Forelimb muscle (tissue), 1 donor: ENCODE measurements at regions not wholly inside any gene's neighbourhood (a gene's known extent, or its start where the extent isn't known, plus 50 kb on each side); places are given as distances from the start of the nearest gene placed in this dataset.
"Not testable (repeated sequence)": the region's sequence is repeated elsewhere in the genome, so short reads cannot be mapped to it uniquely, and the experiment has no call there.

Source experiments
- DNase-seq: peaks from one replicate; pipeline ENCODE4 v3.0.0-alpha.2; 2013; ENCODE audit warnings: low read depth

DNA sequence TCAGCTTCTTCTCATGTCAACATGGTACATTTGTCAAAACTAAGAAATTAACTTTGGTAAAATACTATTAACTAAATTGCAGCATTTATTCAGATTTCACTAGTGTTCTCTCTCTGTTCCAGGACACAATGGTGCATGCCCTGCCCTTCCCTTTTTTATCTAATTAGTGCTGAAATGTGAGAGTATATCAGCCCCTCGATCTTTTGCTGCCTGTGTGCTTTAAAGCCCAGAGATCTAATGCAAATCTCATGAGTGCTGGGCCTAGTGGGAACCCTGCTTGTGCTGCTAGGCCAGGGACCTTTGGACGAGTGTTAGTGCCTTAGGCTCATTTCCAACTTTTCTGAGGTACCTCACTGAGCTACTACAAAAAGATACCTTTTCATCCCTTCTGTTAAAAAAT, 221.1 kb upstream of the EDNRB start:
- no peak for DNase-seq

- no peak for DNase-seq
These were observed 220.1 kb upstream of the EDNRB start for GRCh38 chr13:78138756-78139155.

DNA sequence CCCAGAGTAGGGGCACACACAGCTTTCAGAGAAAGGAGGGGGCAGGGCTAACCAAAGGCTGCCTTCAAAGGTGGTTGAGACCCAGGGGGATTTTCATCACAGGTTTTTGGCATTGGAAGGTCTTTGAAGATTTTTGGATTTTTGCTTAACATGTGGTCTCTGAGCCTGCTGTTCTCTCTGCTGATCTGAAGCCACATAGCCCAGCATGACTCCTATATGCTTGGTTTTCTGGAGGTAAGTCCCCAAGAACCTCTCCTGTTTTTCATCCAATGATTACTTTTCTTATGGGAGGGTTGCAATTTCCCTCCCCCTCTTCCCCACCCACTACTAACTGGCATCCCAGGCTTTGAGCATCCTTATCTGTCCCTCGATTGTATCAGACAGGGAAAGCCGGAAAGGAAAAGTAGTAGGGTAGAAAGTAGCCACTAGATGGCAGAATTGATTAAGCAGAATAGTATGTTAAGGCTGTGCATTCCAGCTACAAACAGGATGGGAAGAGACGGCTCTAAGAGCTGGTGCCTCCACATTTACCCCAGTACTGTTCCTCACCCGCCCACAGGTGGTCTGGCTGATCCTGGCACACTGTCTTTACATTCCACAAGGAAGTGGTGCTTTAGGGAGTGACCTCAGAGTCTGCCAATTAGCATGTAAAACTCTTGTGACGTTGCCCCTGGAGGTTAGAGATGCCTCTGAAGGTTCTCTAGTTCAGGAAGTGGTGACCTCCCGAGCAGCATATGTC, 218.9 kb upstream of the EDNRB start:
- DNase-seq: peak; percentile 28

DNA sequence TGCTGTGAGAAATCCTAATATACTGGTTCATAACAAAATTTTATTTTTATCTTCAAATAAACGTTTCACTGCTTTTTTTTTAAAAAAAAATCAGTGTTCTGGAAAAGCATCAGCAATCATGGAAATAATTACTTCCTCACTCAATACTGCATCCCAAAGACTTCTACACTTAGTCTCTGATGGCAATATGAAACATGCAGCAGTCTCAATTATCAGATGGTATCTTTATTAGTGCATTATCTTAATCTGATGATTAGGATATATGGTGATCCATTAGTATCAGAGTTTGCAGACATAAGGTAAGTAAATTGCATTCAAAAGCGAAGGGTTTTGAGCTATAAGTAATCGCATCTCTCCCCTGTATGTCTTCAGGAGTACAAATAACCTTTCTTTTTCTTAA, 218.3 kb upstream of the EDNRB start:
- no peak for DNase-seq

GRCh38 chr13:78133511-78133910, 214.9 kb upstream of the EDNRB start:
- no peak for DNase-seq

DNA sequence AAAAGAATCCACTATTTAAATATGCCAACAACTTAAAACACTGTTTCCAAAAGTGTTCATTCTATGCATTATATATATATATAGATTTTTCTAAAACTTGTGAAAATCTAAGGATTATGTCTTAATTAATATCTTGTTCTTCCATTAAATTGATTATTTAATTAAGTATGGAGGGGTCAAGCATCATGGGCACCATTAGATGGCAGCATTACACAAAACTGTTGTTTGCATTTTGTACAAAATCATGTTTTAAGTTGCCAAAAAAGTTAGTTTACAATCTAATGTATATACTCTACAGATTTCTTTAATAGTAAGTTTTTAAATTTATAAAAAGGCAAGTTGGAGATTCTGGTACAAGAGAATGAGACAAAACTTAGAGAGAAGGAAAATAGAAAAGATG, 213.2 kb upstream of the EDNRB start:
- no peak for DNase-seq

- DNase-seq: no peak
These were observed 212.7 kb upstream of the EDNRB start for GRCh38 chr13:78131346-78131745.

GRCh38 chr13:78129823-78130222, 211.2 kb upstream of the EDNRB start:
- no peak for DNase-seq

GRCh38 chr13:78129359-78129758, 210.7 kb upstream of the EDNRB start:
- DNase-seq: no peak

DNA sequence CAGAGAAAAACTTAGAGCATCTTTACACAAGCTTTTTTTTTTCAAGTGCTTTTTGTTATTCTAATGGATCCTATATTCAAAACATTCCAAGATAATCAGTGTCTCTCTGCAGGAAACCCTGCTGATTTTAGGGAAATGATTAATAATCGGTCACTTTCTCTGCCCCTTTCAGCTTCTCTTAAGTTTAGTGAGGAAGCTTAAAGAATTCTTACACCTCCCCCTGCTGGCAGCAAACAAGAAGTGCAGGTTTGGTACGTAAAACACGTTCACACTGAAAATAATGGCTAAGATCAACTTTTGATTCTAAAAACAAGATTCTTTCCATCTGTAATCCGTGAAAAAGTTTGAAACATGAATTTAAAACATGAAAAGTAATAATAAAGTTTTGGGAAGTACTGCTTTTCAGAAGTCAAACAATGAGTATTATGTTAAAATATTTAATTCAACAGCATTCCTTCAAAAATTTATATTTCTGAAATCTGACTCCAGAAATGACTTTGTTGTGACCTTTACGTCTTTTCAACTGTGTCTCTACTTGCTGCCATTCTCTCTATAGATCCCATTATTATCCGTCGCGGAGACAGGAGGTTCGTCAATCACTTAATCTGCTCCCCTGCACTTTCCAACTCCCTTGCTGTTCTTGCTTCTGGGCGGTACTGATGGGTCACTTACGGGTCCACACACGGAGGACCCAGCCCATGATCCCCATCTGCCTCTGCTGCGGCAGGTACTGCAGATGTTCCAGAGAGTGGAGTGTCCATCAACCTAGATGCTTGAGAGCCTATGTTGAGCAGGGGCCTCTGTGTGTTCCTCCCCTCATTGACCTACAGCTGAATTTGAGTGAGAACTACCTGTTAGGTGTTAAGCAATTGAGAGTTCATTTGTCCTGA, 203.1 kb upstream of the EDNRB start:
- peak; percentile 50 for DNase-seq

- no peak for DNase-seq
These were observed 202.4 kb upstream of the EDNRB start for GRCh38 chr13:78121001-78121400.

DNA sequence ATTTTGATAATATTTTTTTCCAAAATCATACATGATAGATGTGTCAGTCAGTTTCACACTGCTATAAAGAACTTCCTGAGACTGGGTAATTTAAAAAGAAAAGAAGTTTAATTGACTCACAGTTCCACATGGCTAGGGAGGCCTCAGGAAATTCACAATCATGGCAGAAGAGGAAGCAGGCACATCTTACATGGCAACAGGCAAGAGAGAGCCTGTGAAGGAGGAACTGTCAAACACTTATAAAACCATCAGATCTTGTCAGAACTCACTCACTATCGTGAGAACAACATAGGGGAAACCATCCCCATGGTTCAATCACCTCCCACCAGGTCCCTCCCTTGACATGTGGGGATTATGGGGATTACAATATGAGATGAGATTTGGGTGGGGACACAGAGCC, 201.5 kb upstream of the EDNRB start:
- DNase-seq: not testable (repeated sequence)

DNA sequence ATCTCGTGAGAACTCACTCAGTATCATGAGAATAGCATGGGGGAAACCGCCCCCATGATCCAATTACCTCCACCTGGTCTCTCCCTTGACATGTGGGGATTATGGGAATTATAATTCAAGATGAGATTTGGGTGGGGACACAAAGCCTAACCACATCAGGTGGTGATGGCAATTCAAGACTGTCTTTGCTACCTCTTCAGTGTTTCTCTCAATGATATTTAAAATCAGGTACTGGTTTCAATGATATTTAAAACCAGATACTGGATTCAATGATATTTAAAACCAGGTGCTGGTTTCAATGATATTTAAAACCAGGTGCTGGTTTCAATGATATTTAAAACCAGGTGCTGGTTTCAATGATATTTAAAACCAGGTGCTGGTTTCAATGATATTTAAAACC, 198.4 kb upstream of the EDNRB start:
- not testable (repeated sequence) for DNase-seq

DNA sequence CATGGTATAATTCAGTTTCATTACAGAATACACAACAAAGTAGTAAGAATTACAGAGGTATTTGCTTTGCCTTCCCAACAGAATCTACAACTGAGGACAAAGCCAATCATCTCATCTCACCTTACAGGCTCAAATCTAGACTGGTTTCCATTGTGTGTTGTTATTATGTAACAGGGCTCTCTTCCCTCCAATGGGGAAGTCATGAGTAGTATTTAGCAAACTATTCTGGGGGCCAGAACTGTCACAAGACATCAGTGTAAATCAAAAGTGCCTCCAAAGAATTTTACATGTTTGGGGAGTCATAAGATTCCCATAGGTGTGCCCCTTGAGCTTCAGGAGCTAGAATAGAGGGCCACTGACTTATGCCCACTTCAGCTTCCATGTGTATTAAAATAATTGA, 187.0 kb upstream of the EDNRB start:
- DNase-seq: no peak

- no peak for DNase-seq
These were observed 185.3 kb upstream of the EDNRB start for GRCh38 chr13:78103936-78104335.

- no peak for DNase-seq
These were observed 184.1 kb upstream of the EDNRB start for GRCh38 chr13:78102741-78103140.

DNA sequence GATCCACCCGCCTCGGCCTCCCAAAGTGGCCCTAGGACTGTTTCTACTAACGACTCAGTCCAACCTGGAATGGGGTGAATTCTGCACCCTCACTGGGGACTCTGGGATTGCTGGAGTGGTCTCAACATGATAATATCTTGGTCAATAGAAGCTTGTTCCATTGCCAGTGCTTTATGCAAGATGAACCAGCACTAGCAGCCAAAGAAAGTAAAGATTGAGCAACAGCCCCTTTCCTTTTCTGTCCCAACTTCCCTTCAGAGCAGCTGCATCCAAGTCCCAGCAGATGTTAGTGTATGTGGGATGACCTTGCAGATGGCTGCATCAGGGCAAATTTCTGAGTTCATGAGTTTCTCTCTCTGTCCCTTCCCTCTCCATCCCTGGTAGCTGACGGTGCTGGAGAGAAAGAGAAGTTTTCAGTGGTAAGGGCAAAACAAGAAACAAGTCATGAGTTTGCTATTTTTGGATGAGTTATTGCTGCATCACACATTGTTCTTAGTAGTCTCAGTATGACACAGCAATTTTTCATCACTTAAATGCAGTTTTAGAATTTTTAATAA, 183.6 kb upstream of the EDNRB start:
- peak; percentile 68 for DNase-seq

DNA sequence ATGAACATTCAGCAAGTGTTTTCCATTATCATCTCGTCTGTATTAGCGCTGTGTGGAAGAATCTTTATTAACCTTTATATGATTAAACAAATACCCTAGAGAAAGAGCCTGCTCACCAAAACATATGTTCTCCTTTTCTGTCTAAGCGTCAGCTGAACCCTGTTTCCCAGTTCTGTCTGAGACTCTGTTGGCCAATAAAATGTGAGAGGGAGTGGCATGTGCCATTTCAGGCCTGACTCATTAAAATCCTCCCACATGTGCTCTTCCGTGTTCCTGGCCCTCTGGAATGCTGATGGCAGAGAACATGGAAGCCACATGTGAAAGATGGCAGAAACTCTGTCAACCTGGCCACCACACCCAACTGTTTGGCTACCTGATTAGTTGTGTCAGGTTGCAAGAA, 181.9 kb upstream of the EDNRB start:
- DNase-seq: no peak

DNA sequence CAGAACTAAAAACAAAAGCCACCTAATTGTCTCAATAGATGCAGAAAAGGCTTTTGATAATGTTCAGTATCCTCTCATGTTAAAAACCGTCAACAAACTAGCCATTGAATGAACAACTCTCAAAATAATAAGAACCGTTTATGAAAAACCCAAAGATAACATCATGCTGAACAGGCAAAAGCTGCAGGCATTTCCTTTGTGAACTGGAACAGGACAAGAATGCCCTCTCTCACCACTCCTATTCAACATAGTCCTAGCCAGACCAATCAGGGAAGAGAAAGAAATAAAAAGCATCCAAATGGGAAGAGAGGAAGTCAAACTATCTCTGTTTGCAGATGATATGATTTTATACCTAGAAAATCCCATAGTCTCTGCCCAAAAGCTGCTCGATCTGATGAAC, 179.6 kb upstream of the EDNRB start:
- no peak for DNase-seq

- no peak for DNase-seq
These were observed 177.6 kb upstream of the EDNRB start for GRCh38 chr13:78096221-78096620.

DNA sequence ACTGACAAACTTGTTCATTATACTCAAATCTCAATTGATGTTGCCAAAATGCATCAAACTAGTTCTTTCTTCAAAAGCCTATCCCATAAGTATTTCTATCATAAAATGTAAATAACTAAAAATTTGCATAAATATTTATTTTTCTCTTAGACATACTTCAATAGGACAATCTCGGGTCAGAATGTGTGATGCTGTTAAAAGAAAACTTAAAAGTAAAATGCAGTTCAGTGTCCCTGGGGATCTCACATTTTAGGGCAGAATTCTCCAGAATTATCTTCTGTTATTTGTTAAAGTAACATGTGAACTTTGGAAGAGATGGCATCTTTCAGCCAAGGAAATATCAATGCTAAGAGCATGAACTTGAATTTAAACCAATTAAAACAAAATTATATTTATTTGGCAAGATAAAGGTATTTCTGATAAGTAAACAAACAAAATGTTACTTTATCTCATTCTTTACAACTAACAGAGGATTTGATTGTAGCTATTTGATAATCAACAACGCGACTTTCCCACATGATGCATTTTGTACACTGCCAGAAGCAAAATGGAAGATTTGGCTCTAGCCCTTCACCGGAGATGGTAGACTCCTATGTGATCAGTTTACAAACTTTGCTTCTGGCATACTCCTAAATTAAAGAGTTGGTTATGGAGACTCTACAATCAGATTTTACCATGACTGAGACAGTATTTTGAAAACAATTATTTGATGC, 169.5 kb upstream of the EDNRB start:
- DNase-seq: no peak
